ENCODE measurements at regions not wholly inside any gene's neighbourhood (a gene's known extent, or its start where the extent isn't known, plus 50 kb on each side); places are given as distances from the start of the nearest gene placed in this dataset.

DNA sequence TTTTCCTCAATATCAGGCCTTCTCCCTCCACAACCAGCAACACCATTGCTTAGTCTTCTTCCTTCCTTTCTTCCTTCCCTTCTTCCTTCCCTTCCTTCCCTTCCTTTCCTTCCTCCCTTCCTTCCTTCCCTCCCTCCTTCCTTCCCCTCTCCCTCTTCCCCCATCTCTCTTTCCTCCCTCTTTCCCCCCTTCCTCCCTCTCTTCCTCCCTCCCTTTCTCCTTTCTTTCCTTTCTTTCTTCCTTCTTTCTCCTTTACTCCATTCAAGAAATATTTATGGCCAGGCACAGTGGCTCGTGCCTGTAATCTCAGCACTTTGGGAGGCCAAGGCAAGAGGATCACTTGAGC lies 66.4 kb upstream of the SIRPA start:
- TF ChIP-seq POLR2A (IDR thresholded peaks at IDR 0.05), result no peak
- TF ChIP-seq, protein P1, sequence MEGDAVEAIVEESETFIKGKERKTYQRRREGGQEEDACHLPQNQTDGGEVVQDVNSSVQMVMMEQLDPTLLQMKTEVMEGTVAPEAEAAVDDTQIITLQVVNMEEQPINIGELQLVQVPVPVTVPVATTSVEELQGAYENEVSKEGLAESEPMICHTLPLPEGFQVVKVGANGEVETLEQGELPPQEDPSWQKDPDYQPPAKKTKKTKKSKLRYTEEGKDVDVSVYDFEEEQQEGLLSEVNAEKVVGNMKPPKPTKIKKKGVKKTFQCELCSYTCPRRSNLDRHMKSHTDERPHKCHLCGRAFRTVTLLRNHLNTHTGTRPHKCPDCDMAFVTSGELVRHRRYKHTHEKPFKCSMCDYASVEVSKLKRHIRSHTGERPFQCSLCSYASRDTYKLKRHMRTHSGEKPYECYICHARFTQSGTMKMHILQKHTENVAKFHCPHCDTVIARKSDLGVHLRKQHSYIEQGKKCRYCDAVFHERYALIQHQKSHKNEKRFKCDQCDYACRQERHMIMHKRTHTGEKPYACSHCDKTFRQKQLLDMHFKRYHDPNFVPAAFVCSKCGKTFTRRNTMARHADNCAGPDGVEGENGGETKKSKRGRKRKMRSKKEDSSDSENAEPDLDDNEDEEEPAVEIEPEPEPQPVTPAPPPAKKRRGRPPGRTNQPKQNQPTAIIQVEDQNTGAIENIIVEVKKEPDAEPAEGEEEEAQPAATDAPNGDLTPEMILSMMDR (IDR thresholded peaks at IDR 0.05), result no peak
